GM18873 (cell line): ENCODE measurements at regions not wholly inside any gene's neighbourhood (a gene's known extent, or its start where the extent isn't known, plus 50 kb on each side); places are given as distances from the start of the nearest gene placed in this dataset.

Experiments used
- ATAC-seq: cut with Tn5 transposase; IDR thresholded peaks from one replicate; pipeline ENCODE4 v1.9.1; 2021; ENCODE audit warnings: mild to moderate bottlenecking, moderate library complexity, moderate number of reproducible peaks; ENCODE audit not compliant: unreplicated experiment, low FRiP score

DNA sequence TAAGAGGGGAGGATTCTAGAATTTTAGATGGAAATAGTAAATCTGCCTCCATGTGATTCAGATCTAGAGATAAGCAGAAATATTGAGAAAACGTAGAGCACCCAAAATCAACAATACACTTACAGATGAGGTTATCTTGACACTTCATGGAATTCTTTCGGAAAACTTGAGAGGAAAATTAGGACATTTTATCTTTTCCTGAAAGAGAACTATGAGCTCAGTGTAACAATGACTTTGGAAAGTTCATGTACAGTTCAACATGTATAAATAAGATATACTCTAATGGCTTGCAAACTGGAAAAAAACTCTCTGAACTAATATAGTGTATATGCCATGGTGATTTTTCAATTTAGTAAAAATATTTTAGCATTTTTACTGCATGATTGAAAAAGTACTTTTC, 338.1 kb upstream of the NEGR1 start:
- ATAC-seq: no peak

DNA sequence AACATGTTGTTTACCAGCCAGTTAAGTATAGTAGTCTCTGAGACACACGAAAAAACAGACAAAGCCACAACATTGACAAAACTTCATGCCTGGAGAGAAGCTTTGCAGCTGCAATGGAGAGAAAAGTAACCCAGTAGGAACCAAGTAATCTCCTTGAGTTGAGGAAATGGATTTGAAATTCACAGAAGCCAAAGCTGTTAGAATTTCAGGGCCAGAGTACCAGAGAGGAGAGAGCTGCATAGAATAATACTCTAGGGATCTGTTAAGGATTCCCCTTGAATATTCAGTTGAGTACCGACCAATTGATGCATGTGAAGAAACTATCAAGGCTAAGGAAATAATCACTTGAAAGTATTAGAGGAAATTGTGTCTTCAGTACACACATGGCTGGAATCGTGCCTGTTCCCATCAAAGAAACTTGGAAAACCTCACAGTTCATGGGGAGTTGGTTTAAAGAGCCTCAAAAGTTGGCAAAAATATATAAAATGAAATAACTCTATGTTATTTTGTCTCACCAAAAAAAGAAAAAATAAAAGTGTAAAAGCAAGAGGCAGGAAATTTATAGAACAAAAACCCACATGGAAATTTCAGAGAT, 324.0 kb upstream of the NEGR1 start:
- no peak for ATAC-seq

GRCh38 chr1:72601035-72601674, 318.8 kb upstream of the NEGR1 start:
- no peak for ATAC-seq

DNA sequence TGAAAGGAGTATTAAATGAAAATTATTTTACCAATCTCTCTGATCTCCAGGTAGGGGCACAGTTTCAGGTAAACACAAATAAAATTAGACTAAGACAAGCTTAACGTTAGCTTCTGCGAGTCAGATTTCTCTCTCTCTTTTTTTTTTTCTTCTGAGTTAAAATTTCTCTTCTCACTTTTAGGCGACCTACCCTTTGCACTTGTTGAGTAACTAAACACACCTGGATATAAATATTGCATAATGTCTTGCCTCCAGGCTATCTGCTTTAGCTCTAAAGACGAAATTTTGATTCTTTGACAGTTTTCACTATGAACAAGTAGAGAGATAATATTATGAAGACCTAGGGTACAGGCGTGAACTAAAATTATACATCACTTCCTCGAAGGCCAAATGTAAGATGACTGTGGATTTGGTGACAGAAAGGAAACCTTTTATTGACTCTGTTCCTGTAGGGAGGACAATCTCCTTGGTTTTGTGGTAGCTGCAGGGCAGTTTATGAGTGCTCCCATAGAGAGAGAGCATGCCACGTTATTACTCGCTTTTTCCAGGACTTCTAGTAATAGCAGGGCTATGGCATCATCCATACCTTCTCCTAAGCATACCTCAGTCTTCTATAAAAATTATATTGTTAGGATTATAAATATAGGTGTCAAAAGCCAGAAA, 303.8 kb upstream of the NEGR1 start:
- no peak for ATAC-seq

- no peak for ATAC-seq
These were observed 297.3 kb upstream of the NEGR1 start for GRCh38 chr1:72579629-72580028.

DNA sequence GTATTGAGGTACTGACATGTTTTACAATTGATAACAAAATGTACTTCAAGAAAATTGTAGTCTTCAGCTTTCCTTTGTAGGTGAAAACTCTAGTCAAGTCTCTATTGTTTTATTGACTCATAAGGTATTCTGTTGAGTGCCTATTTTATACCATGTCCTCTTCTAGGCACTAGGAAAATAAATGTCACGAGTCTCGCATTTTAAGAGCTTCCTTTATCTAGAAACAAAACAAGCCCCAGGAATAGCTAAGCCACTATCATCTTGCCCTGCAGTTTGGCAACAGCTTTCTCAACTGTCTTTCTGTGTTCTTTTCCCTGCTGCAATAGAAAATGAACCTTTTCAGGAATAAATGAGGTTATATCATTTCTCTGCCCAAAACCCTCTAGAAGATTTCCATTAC, 288.5 kb upstream of the NEGR1 start:
- ATAC-seq: no peak

DNA sequence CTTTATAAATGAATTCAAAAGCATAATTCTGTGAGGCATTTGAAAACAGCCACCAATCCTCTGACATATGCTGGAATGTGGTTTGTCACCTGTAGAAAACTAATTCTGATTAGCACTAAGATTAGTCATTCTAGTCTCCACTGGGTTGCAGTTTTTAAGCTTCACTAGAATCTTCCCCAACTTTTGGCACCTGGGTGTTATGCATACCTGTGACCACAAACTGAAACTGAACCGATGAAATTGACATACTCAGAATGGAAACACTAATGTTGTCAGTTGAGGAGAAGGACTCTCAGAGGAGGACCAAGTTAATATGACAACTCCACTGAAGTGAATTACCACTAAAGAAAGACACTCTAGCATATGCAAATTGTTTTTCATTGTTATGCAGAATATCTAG, 285.8 kb upstream of the NEGR1 start:
- ATAC-seq: no peak

- no peak for ATAC-seq
These were observed 285.2 kb upstream of the NEGR1 start for GRCh38 chr1:72567521-72567920.

- ATAC-seq: no peak
These were observed 282.4 kb upstream of the NEGR1 start for GRCh38 chr1:72564749-72565148.

GRCh38 chr1:72557446-72558049, 275.2 kb upstream of the NEGR1 start:
- ATAC-seq: no peak

DNA sequence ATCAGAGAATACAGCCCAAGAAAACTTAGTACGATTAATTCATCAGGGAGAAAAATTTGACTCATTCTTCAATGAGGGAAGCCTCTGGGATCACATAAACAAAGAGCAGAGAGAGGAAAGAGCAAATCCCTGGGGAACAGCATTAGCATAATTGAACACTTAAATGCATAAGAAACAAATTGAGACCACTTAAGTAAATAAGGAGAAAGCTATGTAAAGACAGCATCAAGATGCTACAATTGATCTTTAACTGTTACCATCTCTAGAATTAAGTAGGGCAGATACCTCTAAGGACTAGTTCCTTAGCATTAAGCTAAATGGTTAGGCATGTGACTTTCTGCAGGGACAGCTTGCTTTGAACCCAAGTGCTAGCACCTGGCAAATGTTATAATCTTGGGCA, 265.1 kb upstream of the NEGR1 start:
- ATAC-seq: no peak

- ATAC-seq: no peak
These were observed 258.3 kb upstream of the NEGR1 start for GRCh38 chr1:72540674-72541073.

DNA sequence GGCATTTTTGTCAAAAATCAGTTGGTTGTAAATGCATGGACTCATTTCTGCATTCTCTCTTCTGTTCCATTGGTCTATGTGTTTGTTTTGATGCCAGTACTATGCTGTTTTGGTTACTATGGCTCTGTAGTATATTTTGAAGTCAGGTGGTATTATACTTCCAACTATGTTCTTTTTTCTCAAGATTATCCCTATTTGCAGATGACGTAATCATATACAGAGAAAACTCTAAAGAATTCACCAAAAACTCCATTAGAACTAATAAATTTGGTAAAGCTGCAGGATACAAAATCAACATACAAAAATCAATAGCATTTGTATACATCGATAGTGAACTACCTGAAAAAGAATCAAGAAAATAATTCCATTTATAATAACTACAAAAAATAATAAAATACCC, 253.1 kb upstream of the NEGR1 start:
- no peak for ATAC-seq

- ATAC-seq: no peak
These were observed 248.3 kb upstream of the NEGR1 start for GRCh38 chr1:72530646-72531045.

DNA sequence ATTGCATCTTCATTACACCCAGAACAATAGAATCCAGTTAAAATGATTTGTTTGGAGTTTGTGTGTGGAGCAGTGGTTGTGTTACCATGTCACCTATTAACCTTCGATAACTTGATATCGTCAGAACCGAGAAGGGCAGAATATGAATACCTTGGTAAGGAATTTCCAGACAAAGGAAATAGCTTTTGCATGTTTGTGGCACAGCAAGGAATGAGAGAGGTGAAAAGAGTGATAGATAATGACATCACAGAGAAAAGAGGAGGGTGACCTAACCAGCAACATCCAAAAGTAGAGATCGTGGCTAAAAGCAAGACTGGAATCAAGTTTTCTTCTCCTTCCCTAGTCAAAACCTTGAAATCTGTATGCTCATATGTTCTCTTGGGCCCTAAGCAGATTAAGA, 244.6 kb upstream of the NEGR1 start:
- no peak for ATAC-seq

GRCh38 chr1:72524021-72524420, 241.7 kb upstream of the NEGR1 start:
- no peak for ATAC-seq

GRCh38 chr1:72521659-72522058, 239.3 kb upstream of the NEGR1 start:
- no peak for ATAC-seq

DNA sequence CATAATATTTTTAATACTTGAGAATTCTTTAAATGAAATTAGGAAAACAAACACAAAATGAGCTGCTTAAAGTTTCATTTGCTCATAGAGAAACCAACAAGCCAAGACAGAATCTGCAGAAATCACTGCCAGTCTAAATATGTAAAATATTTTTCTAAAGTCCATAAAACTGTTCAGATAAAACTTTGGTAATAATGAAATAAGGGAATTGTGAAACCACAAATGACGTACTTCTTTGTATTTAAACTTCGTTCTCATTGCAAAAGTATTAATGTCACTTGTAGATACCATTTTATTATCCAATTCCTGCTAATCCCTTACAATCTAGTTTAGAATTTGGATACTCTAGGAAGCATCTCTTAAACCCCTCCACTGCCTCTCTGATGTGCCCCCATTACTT, 234.5 kb upstream of the NEGR1 start:
- ATAC-seq: no peak

DNA sequence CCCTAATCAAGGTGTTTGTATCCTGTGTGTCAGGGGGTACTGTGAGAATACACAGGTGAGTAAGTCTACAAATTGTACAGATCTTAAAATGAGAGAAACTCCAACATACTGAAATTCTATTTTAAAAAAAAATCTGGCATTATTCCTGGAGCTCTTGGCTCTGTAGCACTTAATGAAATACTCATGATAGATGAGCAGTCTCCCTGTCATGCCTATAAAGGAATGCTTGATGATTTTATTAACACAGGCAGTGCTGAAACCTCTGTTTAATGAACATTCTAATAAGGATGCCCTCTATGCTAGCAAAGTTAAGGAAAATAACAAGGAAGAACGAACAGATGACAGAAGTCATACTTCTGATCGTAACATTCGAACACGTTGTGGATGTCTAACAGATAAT, 233.9 kb upstream of the NEGR1 start:
- ATAC-seq: no peak

DNA sequence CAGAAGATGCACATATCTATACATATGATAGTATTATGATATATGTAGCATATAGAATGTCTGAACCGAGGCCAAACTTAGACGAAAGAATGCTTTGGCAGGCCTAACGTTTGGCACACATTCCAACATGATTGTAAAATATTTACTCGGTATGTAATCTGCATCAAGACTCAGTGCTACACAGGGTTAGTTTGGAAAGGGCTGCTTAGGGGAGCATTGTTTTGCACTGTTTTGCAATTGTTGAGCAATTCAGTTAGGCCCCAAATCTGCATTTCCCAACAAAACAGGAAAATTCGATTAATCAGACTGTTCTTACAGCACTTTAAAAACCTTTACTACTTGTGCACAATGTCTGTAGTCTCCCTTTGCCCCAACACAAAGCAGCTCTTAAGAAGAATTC, 216.0 kb upstream of the NEGR1 start:
- ATAC-seq: no peak

DNA sequence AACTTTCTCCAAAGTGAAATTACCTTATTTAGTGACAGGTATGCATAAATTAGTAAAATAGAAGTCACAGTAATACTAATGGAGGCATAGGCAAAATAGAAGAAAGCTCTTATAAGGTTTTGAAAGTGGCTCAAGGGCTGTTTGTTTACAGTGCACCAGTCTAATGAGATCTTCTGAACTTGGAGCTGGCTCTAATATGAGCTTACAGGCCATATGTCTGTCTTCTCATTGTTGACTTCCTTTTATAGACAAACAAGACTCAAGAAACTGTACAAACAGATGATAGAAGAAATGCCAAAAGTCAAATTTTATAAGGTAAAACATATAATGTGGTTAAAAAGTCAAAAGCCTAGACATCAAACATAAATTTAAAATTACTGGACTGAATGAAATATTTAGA, 207.5 kb upstream of the NEGR1 start:
- no peak for ATAC-seq

- ATAC-seq: no peak
These were observed 203.5 kb upstream of the NEGR1 start for GRCh38 chr1:72485801-72486200.
